ENCODE measurements at regions not wholly inside any gene's neighbourhood (a gene's known extent, or its start where the extent isn't known, plus 50 kb on each side); places are given as distances from the start of the nearest gene placed in this dataset.

- TF ChIP-seq POLR2A (IDR thresholded peaks at IDR 0.05; ENCODE audit: low read depth, low read length) (no peak), POLR2AphosphoS5 (IDR thresholded peaks at IDR 0.05; ENCODE audit: low read depth, low read length) (no peak), TAF1 (IDR thresholded peaks at IDR 0.05; ENCODE audit: low read depth, low read length) (no peak), SPI1 (IDR thresholded peaks at IDR 0.05; ENCODE audit: low read depth, low read length) (no peak)
These were observed 65.4 kb upstream of the ADRA2C start for GRCh38 chr4:3700736-3701135.

Data from GM12891 (cell line).